Cardiac muscle cell (in vitro differentiated cells and primary cell): ENCODE measurements at regions not wholly inside any gene's neighbourhood (a gene's known extent, or its start where the extent isn't known, plus 50 kb on each side); places are given as distances from the start of the nearest gene placed in this dataset.

ENCODE experiments used
- DNase-seq, 2 donors: peaks; one replicate each; pipeline versions ENCODE4 v3.0.0 to v3.0.0-alpha.2; 2010 to 2017; ENCODE audit warnings: low read depth in 1 of 2, low spot score in 1 of 2
- H3K27ac ChIP-seq: fragments of 200-600 bp; sonication (generic); 2 replicates; pipeline ENCODE4 v1.5.1; 2016
- H3K27me3 ChIP-seq: fragments of 200-600 bp; sonication (generic); 2 replicates; pipeline ENCODE4 v1.6.0; 2016; ENCODE audit warnings: control low read depth
- H3K36me3 ChIP-seq: fragments of 200-600 bp; sonication (generic); 2 replicates; pipeline ENCODE4 v1.5.1; 2016; ENCODE audit warnings: control low read depth
- H3K4me1 ChIP-seq: fragments of 200-600 bp; sonication (generic); 2 replicates; pipeline ENCODE4 v1.8.1; 2017; ENCODE audit warnings: low read depth, mild to moderate bottlenecking, mixed run types
- H3K4me3 ChIP-seq: fragments of 200-600 bp; sonication (generic); 2 replicates; pipeline ENCODE4 v1.5.1; 2016; ENCODE audit warnings: mild to moderate bottlenecking
- H3K9me3 ChIP-seq: fragments of 200-600 bp; sonication (generic); 2 replicates; pipeline ENCODE4 v1.5.1; 2017; ENCODE audit warnings: low read depth, mild to moderate bottlenecking, control low read depth
- CTCF ChIP-seq: IDR thresholded peaks from 2 replicates; pipeline ENCODE4 v1.5.1; 2012; ENCODE audit warnings: low read depth, mild to moderate bottlenecking, low read length

- no peak overlapping the region for H3K4me3 ChIP-seq
- H3K4me1 ChIP-seq: no peaks in the 10 kb centered on the region
- no peaks in the 10 kb centered on the region for H3K36me3 ChIP-seq
- no peaks in the 10 kb centered on the region for H3K27me3 ChIP-seq
- no peaks in the 10 kb centered on the region for H3K9me3 ChIP-seq
- no peak for TF ChIP-seq CTCF
- DNase-seq: no peak
- no peak overlapping the region for H3K27ac ChIP-seq
Observed at GRCh38 chr12:90899456-90900182, 55.4 kb downstream of the CCER1 start.

- no peak for DNase-seq
- no peak overlapping the region for H3K4me3 ChIP-seq
- no peak for TF ChIP-seq CTCF
Observed at GRCh38 chr12:90897986-90898385, 57.0 kb downstream of the CCER1 start.

GRCh38 chr12:90897316-90897715, 57.7 kb downstream of the CCER1 start:
- Histone ChIP-seq H3K4me3 (no peak overlapping the region), H3K9me3 (no peaks in the 10 kb centered on the region), H3K27ac (no peak overlapping the region), H3K4me1 (no peaks in the 10 kb centered on the region), H3K36me3 (no peaks in the 10 kb centered on the region), H3K27me3 (no peaks in the 10 kb centered on the region)
- no peak for DNase-seq
- no peak for TF ChIP-seq CTCF

More at GRCh38 chr12:90897986-90898385, 57.0 kb downstream of the CCER1 start:
- H3K36me3 ChIP-seq: no peaks in the 10 kb centered on the region
- no peak overlapping the region for H3K27ac ChIP-seq
- H3K27me3 ChIP-seq: no peaks in the 10 kb centered on the region
- H3K4me1 ChIP-seq: no peaks in the 10 kb centered on the region
- H3K9me3 ChIP-seq: no peaks in the 10 kb centered on the region

GRCh38 chr12:90896821-90897220, 58.2 kb downstream of the CCER1 start:
- no peak overlapping the region for H3K4me3 ChIP-seq

GRCh38 chr12:90896164-90896563, 58.8 kb downstream of the CCER1 start:
- H3K4me1 ChIP-seq: no peaks in the 10 kb centered on the region
- no peaks in the 10 kb centered on the region for H3K27me3 ChIP-seq
- H3K9me3 ChIP-seq: no peaks in the 10 kb centered on the region
- H3K27ac ChIP-seq: no peak overlapping the region
- TF ChIP-seq CTCF: no peak
- H3K36me3 ChIP-seq: no peaks in the 10 kb centered on the region
- DNase-seq: peak in 1 of 2 donors; percentile 62
- H3K4me3 ChIP-seq: no peak overlapping the region

More at GRCh38 chr12:90896821-90897220, 58.2 kb downstream of the CCER1 start:
- no peaks in the 10 kb centered on the region for H3K36me3 ChIP-seq
- H3K27me3 ChIP-seq: no peaks in the 10 kb centered on the region
- H3K4me1 ChIP-seq: no peaks in the 10 kb centered on the region
- no peak overlapping the region for H3K27ac ChIP-seq
- no peak for TF ChIP-seq CTCF
- no peaks in the 10 kb centered on the region for H3K9me3 ChIP-seq
- DNase-seq: no peak

GRCh38 chr12:90888316-90888715, 66.7 kb downstream of the CCER1 start:
- no peak overlapping the region for H3K27ac ChIP-seq
- TF ChIP-seq CTCF: no peak
- DNase-seq: no peak

More at GRCh38 chr12:90888316-90888715, 66.7 kb downstream of the CCER1 start:
- H3K4me1 ChIP-seq: no peaks in the 10 kb centered on the region
- no peaks in the 10 kb centered on the region for H3K36me3 ChIP-seq
- no peaks in the 10 kb centered on the region for H3K9me3 ChIP-seq
- H3K27me3 ChIP-seq: no peaks in the 10 kb centered on the region
- H3K4me3 ChIP-seq: no peak overlapping the region
